ENCODE measurements at regions not wholly inside any gene's neighbourhood (a gene's known extent, or its start where the extent isn't known, plus 50 kb on each side); places are given as distances from the start of the nearest gene placed in this dataset.
A peak's percentile ranks its signal among the peaks of the same experiment; 100 is the strongest.

DNA sequence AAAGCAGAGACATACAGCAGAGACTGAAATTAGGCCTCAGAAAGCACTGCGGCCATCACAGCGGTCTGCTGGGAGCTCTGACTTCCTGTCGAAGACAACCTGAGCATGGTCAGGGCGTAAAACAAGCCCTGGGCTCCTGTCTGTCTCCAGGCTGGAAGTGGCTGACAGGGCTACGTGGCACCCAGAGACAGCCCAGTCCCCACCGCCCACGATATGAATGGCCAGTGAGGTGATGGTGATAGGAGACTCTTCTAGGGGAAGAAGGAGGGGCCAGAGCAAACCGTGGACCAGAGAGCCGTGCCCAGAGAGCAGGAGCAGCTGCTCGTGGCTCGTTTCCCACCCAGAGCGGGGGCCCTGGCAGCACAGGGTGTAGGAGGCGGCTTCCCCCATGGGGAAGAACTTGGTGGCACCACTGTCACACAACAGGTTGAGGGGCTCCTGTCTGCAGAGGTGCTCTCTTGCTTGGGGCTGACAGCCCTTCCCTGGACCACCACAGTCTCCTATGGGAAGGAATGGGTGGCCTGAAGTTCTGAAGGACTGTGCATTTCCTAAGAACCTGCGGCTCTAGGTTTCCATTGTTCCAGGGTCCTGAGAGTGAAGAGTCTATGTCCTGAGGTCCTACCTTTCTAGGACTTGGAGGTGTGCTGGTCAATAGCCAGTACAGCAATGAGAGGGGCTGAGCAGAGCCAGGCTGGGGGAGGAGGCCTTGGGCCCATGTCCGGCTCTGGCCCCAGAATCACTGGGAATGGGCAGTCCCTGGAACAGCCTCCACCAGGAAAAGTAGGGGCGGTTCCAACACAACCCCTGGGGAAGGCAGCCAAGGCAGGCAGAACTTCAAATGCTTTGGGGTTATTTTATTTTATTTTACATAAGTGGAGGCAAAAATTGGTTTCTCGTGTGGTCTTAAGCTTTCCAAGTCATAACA, 56.4 kb downstream of the BARX1 start:
- Histone ChIP-seq H3K4me3 (ENCODE audit: extremely low read depth in 1 of 4, insufficient read depth in 2 of 4, low read depth in 3 of 4, low read length in 4 of 4) (no peak overlapping the region), H3K79me1 (ENCODE audit: low read depth, low read length) (no peaks in the 10 kb centered on the region), H3K18ac (ENCODE audit: extremely low read depth, low read length) (no peak overlapping the region), H2AK5ac (ENCODE audit: low read depth, low read length) (no peak overlapping the region), H3K4me2 (ENCODE audit: insufficient read depth in 1 of 2, low read depth in 2 of 2, low read length in 2 of 2) (no peak overlapping the region), H3K4me1 (replicated peaks in 1 of 4; ENCODE audit: control insufficient read depth in 3 of 4, insufficient read depth in 4 of 4, low read length in 3 of 4) (no peaks in the 10 kb centered on the region), H4K8ac (ENCODE audit: extremely low read depth, insufficient read depth, low read length) (no peak overlapping the region), H2BK5ac (ENCODE audit: low read depth, low read length) (no peak overlapping the region), H2BK20ac (ENCODE audit: low read length) (no peak overlapping the region), H2BK120ac (replicated peaks; ENCODE audit: low read depth, low read length) (no peak overlapping the region), H3K36me3 (ENCODE audit: control insufficient read depth in 2 of 4, insufficient read depth in 4 of 4, low read length in 3 of 4) (no peaks in the 10 kb centered on the region), H3K4ac (replicated peaks; ENCODE audit: insufficient read length, low read depth, low read length) (no peak overlapping the region), H3K27me3 (replicated peaks in 1 of 4; ENCODE audit: control insufficient read depth in 3 of 4, extremely low read depth in 1 of 4, insufficient read depth in 3 of 4, low read length in 3 of 4) (no peaks in the 10 kb centered on the region), H2BK15ac (ENCODE audit: low read length) (no peak overlapping the region), H3K27ac (ENCODE audit: low read depth, low read length) (no peak overlapping the region), H3K9me3 (ENCODE audit: insufficient read depth in 2 of 2, low read depth in 1 of 2, low read length in 1 of 2) (peaks cover 0 to 7% of the 10 kb centered on the region in 2 experiments; a peak in 1 of 4 replicates), H2BK12ac (ENCODE audit: low read depth, low read length) (no peak overlapping the region), H4K20me1 (replicated peaks in 1 of 2; ENCODE audit: control insufficient read depth in 1 of 2, insufficient read depth in 2 of 2, low read length in 2 of 2) (no peaks in the 10 kb centered on the region), H3K79me2 (ENCODE audit: control insufficient read depth in 1 of 2, insufficient read depth in 2 of 2, low read length in 2 of 2) (no peaks in the 10 kb centered on the region), H3K56ac (replicated peaks; ENCODE audit: insufficient read length, low read depth, low read length) (no peak overlapping the region), H2AFZ (ENCODE audit: low read length) (no peak overlapping the region), H3K23me2 (ENCODE audit: low read depth, low read length) (no peaks in the 10 kb centered on the region), H3K9ac (replicated peaks in 1 of 4; ENCODE audit: extremely low read depth in 1 of 4, low read depth in 3 of 4, low read length in 3 of 4) (no peak overlapping the region), H4K91ac (replicated peaks; ENCODE audit: insufficient read length, low read length) (no peak overlapping the region), H3K23ac (ENCODE audit: insufficient read length) (no peak overlapping the region), H3K14ac (ENCODE audit: insufficient read length) (no peak overlapping the region), H4K5ac (ENCODE audit: insufficient read length, low read depth, low read length) (no peak overlapping the region)
- POLR2A ChIA-PET (ENCODE audit: partially characterized antibody), result no interaction called here
- DNase-seq (ENCODE audit: low read depth in 1 of 2, low spot score in 2 of 2) (peak in 1 of 2 experiments; percentile 36), FAIRE-seq (no peak)
- 90% methylated on average over 17 of the region's 17 CpGs; no CpG with 5 or more reads in 1 of the 2 experiments for WGBS, 2 experiments (ENCODE audit: extremely low coverage in 1 of 2, insufficient coverage in 1 of 2, insufficient read length in 1 of 2, insufficient replicate concordance in 2 of 2, low coverage in 1 of 2, low lambda C conversion rate in 2 of 2, missing lambda C conversion rate in 1 of 2)
- TF ChIP-seq KDM5A (IDR thresholded peaks at IDR 0.05; ENCODE audit: low read length) (no peak), HDAC6 (IDR thresholded peaks at IDR 0.05; ENCODE audit: low read depth, low read length) (no peak), POLR2A (IDR thresholded peaks at IDR 0.05; ENCODE audit: control extremely low read depth in 1 of 2, low read depth in 2 of 2, low read length in 2 of 2) (no peak), TEAD4 (IDR thresholded peaks at IDR 0.05; ENCODE audit: low read depth, low read length) (no peak), PHF8 (conservative IDR thresholded peaks at IDR 0.05; ENCODE audit: low read depth, low read length) (no peak), RBBP5 (IDR thresholded peaks at IDR 0.05; ENCODE audit: borderline replicate concordance, low read depth, low read length) (no peak), TAF1 (IDR thresholded peaks at IDR 0.05; ENCODE audit: low read depth, low read length) (no peak), SP1 (IDR thresholded peaks at IDR 0.05; ENCODE audit: low read depth, low read length) (no peak)
- TF ChIP-seq, protein P1, sequence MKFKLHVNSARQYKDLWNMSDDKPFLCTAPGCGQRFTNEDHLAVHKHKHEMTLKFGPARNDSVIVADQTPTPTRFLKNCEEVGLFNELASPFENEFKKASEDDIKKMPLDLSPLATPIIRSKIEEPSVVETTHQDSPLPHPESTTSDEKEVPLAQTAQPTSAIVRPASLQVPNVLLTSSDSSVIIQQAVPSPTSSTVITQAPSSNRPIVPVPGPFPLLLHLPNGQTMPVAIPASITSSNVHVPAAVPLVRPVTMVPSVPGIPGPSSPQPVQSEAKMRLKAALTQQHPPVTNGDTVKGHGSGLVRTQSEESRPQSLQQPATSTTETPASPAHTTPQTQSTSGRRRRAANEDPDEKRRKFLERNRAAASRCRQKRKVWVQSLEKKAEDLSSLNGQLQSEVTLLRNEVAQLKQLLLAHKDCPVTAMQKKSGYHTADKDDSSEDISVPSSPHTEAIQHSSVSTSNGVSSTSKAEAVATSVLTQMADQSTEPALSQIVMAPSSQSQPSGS (IDR thresholded peaks at IDR 0.05; ENCODE audit: low read length), result no peak
- CTCF ChIA-PET (ENCODE audit: partially characterized antibody), result interaction anchor here (0.9 to 2.2 kb wide), 2 partner anchors 13 to 51 kb away, joined by 4 to 5 read pairs; no protein-coding TSS in a partner anchor
